ENCODE measurements at regions not wholly inside any gene's neighbourhood (a gene's known extent, or its start where the extent isn't known, plus 50 kb on each side); places are given as distances from the start of the nearest gene placed in this dataset.

DNA sequence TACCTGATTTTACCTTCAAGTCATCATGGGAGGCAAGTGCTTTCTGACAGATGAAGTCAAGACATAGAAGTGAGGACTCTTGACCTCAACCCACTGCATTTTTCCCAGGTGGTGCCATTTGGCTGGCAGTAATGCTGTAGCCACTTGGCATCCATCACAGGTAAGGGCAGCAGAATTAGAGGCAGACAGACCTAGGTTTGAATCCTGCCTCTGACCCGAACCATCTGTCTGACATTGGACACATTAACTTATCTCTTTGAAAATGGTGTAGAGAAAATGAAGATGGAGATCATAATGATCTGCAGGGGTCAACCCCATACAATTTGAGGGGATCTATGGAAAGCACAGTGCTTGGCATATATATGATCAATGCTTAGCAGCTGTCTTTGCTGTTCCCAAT is 505.5 kb downstream of the NPIPA7 start:
- ATAC-seq (no peak), DNase-seq (no peak)
- Mint-ChIP-seq H3K36me3 (no peaks in the 10 kb centered on the region), H3K4me1 (no peaks in the 10 kb centered on the region), H3K9me3 (no peaks in the 10 kb centered on the region), H3K27ac (no peak overlapping the region), H3K27me3 (peaks cover 0 to 12% (median 0%) of the 10 kb centered on the region in 5 donors), H3K4me3 (no peak overlapping the region)
- POLR2A ChIA-PET: no interaction called here

DNA sequence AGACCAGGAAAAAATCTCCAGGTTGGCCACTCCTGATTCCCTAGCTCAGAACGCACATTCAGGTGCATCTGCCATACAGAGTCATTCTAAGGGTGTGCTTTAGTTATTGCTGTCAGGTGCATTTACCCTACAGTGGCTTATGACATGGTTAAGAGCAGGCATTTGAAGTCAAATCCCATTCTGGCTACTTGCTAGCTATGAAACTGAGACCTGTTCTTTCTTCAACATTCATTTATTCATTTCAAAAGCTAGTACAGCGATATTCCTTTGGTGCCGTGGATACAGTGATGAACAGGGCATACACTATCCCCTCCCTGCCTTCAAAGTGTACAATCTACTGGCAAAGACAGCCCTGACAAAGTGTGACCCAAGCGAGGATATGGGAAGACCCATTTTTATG is 508.3 kb downstream of the NPIPA7 start:
- ATAC-seq (no peak), DNase-seq (no peak)
- Mint-ChIP-seq H3K4me3 (no peak overlapping the region), H3K36me3 (no peaks in the 10 kb centered on the region), H3K27me3 (peaks cover 0 to 2% (median 0%) of the 10 kb centered on the region in 5 donors), H3K9me3 (no peaks in the 10 kb centered on the region), H3K27ac (no peak overlapping the region), H3K4me1 (no peaks in the 10 kb centered on the region)
- POLR2A ChIA-PET: no interaction called here

DNA sequence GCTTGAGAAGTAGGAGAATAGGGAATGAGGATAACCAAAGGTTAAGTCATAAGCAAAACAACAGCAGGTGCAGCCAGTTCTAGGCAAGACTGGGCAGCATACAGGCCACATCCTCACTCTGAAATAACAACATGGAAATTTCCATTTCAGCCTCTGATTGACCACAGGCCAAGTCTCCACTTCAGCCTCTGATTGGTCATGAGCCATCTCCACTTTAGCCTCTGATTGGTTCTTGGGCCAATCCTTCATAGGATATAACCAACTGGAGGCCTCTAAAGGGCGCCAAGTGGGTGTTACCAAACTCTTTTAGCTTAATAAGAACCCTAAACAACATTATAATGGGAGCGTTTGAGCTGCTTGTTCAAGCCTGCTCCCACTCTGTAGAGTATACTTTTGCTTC is 512.0 kb downstream of the NPIPA7 start:
- no peaks in the 10 kb centered on the region for H3K4me1 Mint-ChIP-seq
- H3K27me3 Mint-ChIP-seq: peaks cover 0 to 2% (median 0%) of the 10 kb centered on the region in 5 donors
- no peaks in the 10 kb centered on the region for H3K36me3 Mint-ChIP-seq
- no peak overlapping the region for H3K4me3 Mint-ChIP-seq
- ATAC-seq (no peak), DNase-seq (no peak)
- POLR2A ChIA-PET: no interaction called here
- no peaks in the 10 kb centered on the region for H3K9me3 Mint-ChIP-seq
- H3K27ac Mint-ChIP-seq: no peak overlapping the region

DNA sequence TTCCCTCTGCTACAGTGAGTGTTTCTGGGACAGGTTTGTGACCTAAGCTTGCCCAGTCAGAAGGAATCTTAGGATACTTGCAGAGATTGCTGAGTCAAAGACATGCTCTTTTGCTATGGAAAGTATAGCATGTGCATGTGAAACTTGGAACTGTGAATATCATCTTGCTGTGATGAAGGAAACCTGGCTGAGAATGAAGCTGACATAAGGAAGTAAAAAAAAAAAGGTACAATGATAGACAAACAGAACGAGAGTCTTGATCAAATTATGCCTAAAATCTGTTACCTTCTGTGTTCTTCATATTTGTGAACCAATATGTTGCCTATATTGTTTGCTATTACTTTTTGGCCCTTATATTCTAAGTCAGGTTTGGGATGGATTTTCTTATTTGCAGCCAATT is 525.7 kb downstream of the NPIPA7 start:
- Mint-ChIP-seq H3K27me3 (peaks cover 0 to 5% (median 3%) of the 10 kb centered on the region in 5 donors), H3K4me1 (no peaks in the 10 kb centered on the region), H3K36me3 (peaks cover 0 to 31% (median 5%) of the 10 kb centered on the region in 3 donors), H3K9me3 (peaks cover 4 to 50% (median 22%) of the 10 kb centered on the region in 9 donors), H3K4me3 (no peak overlapping the region), H3K27ac (no peak overlapping the region)
- no peak for ATAC-seq
- POLR2A ChIA-PET: no interaction called here
- no peak for DNase-seq

DNA sequence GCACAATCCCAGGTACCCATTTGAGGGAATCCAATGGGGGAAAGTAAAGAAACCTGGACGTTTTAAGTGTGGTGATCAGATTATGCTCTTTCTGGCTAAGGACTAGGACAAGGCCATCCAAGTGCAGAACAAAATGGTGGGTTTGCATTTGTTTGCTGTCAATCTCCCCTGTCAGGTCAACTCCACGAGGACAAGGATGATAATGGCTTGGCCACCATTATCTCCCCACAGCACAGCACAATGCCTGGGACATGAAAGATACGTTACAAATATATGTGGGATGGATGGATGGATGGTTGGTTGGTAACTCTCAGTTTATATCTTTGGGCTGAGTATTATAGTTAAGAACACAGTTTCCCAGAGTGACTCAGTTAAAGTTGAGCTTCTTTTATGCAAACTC is 526.9 kb downstream of the NPIPA7 start:
- no peak for ATAC-seq
- peaks cover 0 to 5% (median 3%) of the 10 kb centered on the region in 5 donors for H3K27me3 Mint-ChIP-seq
- H3K27ac Mint-ChIP-seq: no peak overlapping the region
- no peak overlapping the region for H3K4me3 Mint-ChIP-seq
- POLR2A ChIA-PET: no interaction called here
- no peak for DNase-seq
- H3K4me1 Mint-ChIP-seq: no peaks in the 10 kb centered on the region
- H3K9me3 Mint-ChIP-seq: peaks cover 0 to 38% (median 10%) of the 10 kb centered on the region in 9 donors
- H3K36me3 Mint-ChIP-seq: peaks cover 0 to 18% (median 5%) of the 10 kb centered on the region in 3 donors

DNA sequence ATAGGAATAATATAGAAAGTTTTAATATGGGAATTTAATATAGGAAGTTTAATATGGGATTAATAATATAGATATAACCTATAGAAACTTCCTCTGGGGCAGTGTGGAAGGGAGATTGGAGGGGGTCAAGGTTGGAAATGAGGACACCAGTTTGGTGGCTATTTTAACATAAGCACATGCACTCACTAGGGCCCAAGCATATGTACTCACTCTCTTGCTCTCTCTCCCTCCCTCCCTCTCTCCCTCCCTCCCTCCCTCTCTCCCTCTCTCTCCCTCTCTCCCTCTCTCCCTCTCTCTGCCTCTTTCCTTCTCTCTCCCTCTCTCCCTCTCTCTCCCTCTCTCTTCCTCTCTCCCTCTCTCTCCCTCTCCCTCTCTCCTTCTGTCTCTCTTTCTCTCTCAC is 528.1 kb downstream of the NPIPA7 start:
- peaks cover 0 to 31% (median 8%) of the 10 kb centered on the region in 9 donors for H3K9me3 Mint-ChIP-seq
- ATAC-seq (no peak), DNase-seq (no peak)
- POLR2A ChIA-PET: no interaction called here
- no peak overlapping the region for H3K27ac Mint-ChIP-seq
- no peaks in the 10 kb centered on the region for H3K4me1 Mint-ChIP-seq
- H3K36me3 Mint-ChIP-seq: peaks cover 0 to 14% (median 3%) of the 10 kb centered on the region in 3 donors
- peaks cover 0 to 9% (median 4%) of the 10 kb centered on the region in 5 donors for H3K27me3 Mint-ChIP-seq
- H3K4me3 Mint-ChIP-seq: no peak overlapping the region

DNA sequence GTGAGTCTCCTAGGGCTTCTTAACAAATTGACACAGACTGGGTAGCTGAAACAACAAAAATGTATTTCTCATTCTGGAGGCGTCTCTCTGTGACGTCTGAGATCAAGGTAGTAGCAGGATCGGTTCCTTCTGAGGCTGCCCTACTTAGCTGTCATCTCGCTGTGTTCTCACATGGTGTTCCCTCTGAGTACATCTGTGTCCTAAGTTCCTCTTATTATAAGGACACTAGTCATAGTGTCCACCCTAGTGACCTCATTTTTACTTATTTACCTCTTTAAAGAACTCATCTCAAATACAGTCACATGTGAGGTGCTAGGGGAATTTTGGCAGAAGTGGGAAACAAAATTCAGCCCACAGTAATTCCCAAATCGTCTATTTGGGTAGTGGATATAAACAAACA is 529.1 kb downstream of the NPIPA7 start:
- no peak overlapping the region for H3K27ac Mint-ChIP-seq
- POLR2A ChIA-PET: no interaction called here
- ATAC-seq (no peak), DNase-seq (no peak)
- H3K4me3 Mint-ChIP-seq: no peak overlapping the region
- H3K36me3 Mint-ChIP-seq: peaks cover 0 to 7% (median 0%) of the 10 kb centered on the region in 3 donors
- peaks cover 0 to 27% (median 5%) of the 10 kb centered on the region in 9 donors for H3K9me3 Mint-ChIP-seq
- no peaks in the 10 kb centered on the region for H3K4me1 Mint-ChIP-seq
- peaks cover 0 to 9% (median 5%) of the 10 kb centered on the region in 5 donors for H3K27me3 Mint-ChIP-seq

DNA sequence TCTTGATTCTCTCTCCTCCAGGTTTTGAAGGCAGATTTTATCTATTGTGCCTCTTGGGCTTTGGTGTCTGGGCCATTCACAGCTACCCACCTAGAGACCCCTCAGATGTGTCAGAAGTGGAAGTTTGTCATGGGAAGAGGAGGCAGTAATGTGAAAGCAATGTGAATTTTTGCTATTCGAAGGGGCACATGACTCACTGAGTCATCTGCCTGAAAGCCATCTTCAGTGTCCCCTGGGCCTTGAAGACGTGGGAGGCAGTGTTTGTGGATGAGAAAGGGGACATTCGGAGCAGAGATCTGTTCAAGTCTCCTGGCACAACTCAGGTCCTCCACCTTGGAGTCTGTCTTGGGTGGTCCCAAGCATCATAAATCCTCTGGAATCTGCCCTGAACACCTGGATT is 530.2 kb downstream of the NPIPA7 start:
- POLR2A ChIA-PET: no interaction called here
- peaks cover 0 to under 1% (median 0%) of the 10 kb centered on the region in 3 donors for H3K36me3 Mint-ChIP-seq
- DNase-seq (no peak), ATAC-seq (no peak)
- peaks cover 0 to 17% (median 2%) of the 10 kb centered on the region in 9 donors for H3K9me3 Mint-ChIP-seq
- peaks cover 0 to 9% (median 5%) of the 10 kb centered on the region in 5 donors for H3K27me3 Mint-ChIP-seq
- no peaks in the 10 kb centered on the region for H3K4me1 Mint-ChIP-seq
- H3K4me3 Mint-ChIP-seq: no peak overlapping the region
- no peak overlapping the region for H3K27ac Mint-ChIP-seq

DNA sequence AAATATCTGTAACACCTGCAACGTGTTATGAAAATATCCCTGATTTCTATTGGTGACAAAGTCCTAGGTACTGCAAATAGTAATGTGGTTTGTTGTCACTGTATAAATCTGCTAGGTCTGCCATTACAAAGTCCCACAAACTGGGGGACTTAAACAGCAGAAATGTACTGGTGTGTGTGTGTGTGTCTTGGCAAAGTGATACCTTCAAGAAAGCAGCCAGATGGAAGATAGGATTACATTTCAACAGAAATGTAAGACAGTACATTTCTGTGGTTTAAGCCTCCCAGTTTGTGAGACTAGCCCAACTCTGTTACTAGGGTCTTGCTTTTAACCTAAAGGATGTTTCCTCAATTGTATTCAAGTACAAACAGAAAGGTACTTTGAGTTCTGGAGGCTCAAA is 531.7 kb downstream of the NPIPA7 start:
- Mint-ChIP-seq H3K27me3 (peaks cover 0 to 9% (median 4%) of the 10 kb centered on the region in 5 donors), H3K4me3 (no peak overlapping the region)
- POLR2A ChIA-PET: no interaction called here

DNA sequence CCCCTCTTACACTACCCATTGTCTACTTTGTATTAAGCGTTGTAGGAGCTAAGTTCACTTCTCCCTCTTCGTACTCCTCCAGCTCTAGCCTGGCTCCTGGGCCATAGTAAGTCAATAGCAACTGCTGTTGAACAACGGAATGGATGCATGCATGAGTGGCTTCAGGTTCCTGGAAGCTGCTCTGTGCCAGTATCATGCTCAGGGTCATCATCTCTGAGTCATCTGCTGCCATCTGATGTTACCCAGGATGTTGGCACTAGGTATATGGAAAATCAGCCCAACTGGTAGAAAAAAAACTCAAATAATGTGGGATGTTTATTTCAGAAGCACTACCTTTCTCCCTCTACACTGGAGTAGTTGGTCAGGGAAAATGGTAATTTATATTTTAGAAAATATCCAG is 536.8 kb downstream of the NPIPA7 start:
- Mint-ChIP-seq H3K4me3 (no peak overlapping the region), H3K9me3 (peaks cover 0 to 12% (median 0%) of the 10 kb centered on the region in 9 donors)
- no peak for DNase-seq

More for the DNA sequence above, 531.7 kb downstream of the NPIPA7 start:
- Mint-ChIP-seq H3K36me3 (no peaks in the 10 kb centered on the region), H3K4me1 (no peaks in the 10 kb centered on the region), H3K27ac (no peak overlapping the region), H3K9me3 (peaks cover 0 to 12% (median 0%) of the 10 kb centered on the region in 9 donors)
- DNase-seq (no peak), ATAC-seq (no peak)

DNA sequence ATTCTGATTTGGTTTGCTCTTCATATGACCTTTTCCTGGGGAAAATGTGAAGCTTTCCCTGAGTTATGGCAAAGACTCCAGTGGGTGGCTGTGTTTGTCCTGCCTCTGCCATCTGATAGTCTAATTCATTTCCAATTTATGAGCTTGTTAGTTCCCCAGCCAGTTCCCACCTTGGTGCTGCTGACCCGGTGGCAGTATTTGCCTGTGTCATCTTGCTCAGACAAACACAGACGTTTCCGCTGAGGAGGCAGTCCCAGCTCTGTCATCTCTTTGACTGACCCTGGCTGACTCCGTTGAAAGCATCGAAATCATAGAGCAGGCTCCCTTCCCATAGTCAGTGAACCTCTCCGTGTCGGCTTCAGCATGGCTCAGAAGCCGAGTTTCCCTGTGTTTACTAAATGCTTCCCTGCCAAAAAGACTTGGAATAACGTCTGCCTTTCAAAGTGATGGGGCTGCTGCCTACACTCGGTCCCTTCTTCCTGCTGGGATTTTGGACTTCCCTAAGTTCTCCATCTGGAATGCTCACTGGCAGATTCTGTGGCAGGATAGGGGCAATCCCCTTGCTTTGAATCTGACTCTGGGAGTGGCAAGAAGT is 538.3 kb downstream of the NPIPA7 start:
- POLR2A ChIA-PET: no interaction called here
- DNase-seq: no peak

More for the DNA sequence above, 536.8 kb downstream of the NPIPA7 start:
- POLR2A ChIA-PET: no interaction called here
- ATAC-seq: no peak
- Mint-ChIP-seq H3K4me1 (peaks cover 0 to under 1% (median 0%) of the 10 kb centered on the region in 4 donors), H3K36me3 (no peaks in the 10 kb centered on the region), H3K27ac (no peak overlapping the region), H3K27me3 (peaks cover 8 to 14% (median 12%) of the 10 kb centered on the region in 5 donors)

DNA sequence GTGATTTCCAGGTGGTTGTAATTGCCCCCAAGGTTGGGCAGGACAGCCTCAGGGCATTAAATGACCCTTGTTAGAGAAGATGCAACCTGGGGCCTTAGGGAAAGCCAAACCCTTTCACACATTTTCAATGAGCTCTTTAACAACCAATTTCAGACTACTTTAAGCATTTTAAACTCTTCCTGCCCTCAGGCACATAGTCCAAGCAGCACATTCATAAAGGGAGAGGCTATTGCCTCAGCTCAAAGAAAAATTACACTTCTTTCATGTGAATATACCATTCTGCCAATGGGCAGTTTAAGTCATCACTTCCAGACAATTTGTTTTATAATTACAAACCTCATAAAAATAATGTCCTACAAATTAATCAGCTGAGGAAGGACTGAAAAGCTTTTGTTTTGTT is 544.5 kb downstream of the NPIPA7 start:
- no peaks in the 10 kb centered on the region for H3K36me3 Mint-ChIP-seq
- ATAC-seq (no peak), DNase-seq (no peak)
- H3K27me3 Mint-ChIP-seq: peaks cover 0 to 9% (median 4%) of the 10 kb centered on the region in 5 donors
- H3K4me3 Mint-ChIP-seq: no peak overlapping the region
- POLR2A ChIA-PET: no interaction called here
- H3K9me3 Mint-ChIP-seq: peaks cover 0 to 3% (median 0%) of the 10 kb centered on the region in 9 donors
- H3K27ac Mint-ChIP-seq: no peak overlapping the region
- H3K4me1 Mint-ChIP-seq: peaks cover 0 to 2% (median 0%) of the 10 kb centered on the region in 4 donors

More for the DNA sequence above, 538.3 kb downstream of the NPIPA7 start:
- peaks cover 0 to 2% (median 0%) of the 10 kb centered on the region in 4 donors for H3K4me1 Mint-ChIP-seq
- no peak for ATAC-seq
- H3K4me3 Mint-ChIP-seq: no peak overlapping the region
- no peaks in the 10 kb centered on the region for H3K36me3 Mint-ChIP-seq
- peaks cover 6 to 12% (median 10%) of the 10 kb centered on the region in 5 donors for H3K27me3 Mint-ChIP-seq
- peak overlapping the region in 1 of 10 donors; percentile 17 for H3K27ac Mint-ChIP-seq
- H3K9me3 Mint-ChIP-seq: peaks cover 0 to 5% (median 0%) of the 10 kb centered on the region in 9 donors

DNA sequence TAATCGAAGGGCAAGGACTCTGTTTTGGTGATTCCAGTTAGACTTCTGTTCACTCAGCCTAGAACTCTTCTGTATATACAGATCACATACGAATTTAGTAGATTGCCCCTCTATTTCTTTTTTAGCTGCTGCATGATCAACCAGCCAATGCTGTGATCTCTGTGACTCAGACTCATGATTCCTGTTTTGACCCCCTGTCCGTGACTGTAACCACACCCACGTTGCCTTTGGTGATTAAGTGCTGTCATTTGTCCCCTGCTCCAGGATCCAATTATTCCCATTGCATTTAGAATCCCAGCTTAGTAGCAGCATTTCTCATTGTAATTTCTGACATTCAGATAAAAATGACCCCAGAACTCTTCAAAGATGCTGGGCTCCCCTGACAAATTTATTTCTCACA is 545.7 kb downstream of the NPIPA7 start:
- DNase-seq (no peak), ATAC-seq (no peak)
- Mint-ChIP-seq H3K9me3 (peaks cover 0 to 3% (median 0%) of the 10 kb centered on the region in 9 donors), H3K27me3 (peaks cover 0 to 7% (median 0%) of the 10 kb centered on the region in 5 donors), H3K27ac (no peak overlapping the region), H3K36me3 (no peaks in the 10 kb centered on the region), H3K4me3 (no peak overlapping the region), H3K4me1 (peaks cover 0 to 6% (median under 1%) of the 10 kb centered on the region in 4 donors)
- POLR2A ChIA-PET: no interaction called here

DNA sequence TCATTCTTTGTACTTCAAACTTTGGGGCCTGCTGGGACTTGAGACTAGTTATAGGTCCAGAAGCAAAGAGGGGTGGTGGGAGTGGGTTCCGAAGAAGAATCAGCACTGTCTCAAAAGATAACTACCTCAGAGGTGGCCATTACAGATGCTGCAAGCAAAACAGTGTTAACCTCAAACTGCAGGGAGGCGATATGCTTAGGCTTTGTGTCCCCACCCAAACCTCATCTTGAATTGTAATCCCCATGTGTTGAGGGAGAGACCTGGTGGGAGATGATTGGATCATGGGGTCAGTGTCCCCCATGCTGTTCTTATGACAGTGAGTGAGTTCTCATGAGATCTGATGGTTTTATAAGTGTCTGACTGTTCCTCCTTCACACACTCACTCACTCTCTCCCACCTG is 545.3 kb downstream of the XYLT1 start:
- H3K27ac Mint-ChIP-seq: no peak overlapping the region
- no peaks in the 10 kb centered on the region for H3K36me3 Mint-ChIP-seq
- no peak for DNase-seq
- ATAC-seq: no peak
- H3K27me3 Mint-ChIP-seq: peaks cover 0 to 4% (median 1%) of the 10 kb centered on the region in 5 donors
- POLR2A ChIA-PET: no interaction called here
- peaks cover 0 to 6% (median under 1%) of the 10 kb centered on the region in 4 donors for H3K4me1 Mint-ChIP-seq
- no peak overlapping the region for H3K4me3 Mint-ChIP-seq
- H3K9me3 Mint-ChIP-seq: peaks cover 0 to 3% (median 0%) of the 10 kb centered on the region in 9 donors

Data from naive thymus-derived CD8-positive, alpha-beta T cell (primary cell).